PC-9 (cell line): ENCODE measurements at regions not wholly inside any gene's neighbourhood (a gene's known extent, or its start where the extent isn't known, plus 50 kb on each side); places are given as distances from the start of the nearest gene placed in this dataset.

Experiments used
- EZH2 ChIP-seq: fragments of 200-600 bp; sonication (generic); IDR thresholded peaks from 2 replicates; pipeline ENCODE4 v1.8.0; 2017; ENCODE audit warnings: antibody characterized with exemption, low read depth
- TF ChIP-seq, protein P1 (sequence below): fragments of 200-600 bp; sonication (generic); conservative IDR thresholded peaks from 2 replicates; pipeline ENCODE4 v1.6.1; 2017; ENCODE audit warnings: mixed run types, antibody characterized with exemption, mild to moderate bottlenecking, moderate library complexity

DNA sequence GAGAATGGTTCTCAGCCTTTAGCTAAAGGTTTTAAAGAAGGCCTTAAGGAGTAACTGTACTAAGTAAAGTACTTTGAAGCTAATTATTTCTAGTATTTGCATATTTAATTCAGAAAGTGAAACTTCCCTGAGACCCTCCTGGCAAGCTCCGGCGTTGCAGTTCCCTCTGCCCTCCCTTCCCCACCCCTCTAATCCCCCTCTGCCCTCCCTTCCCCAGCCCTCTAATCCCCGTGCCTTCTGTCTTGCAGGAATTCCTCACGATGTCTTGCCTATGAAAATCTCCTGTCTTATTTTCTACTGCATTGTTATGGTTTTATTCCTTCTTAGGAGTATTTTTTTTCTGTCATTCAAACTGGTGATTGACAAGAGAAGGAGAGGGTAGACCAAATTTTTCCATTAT, 236.9 kb downstream of the COL4A1 start:
- TF ChIP-seq EZH2, result no peak
- TF ChIP-seq, protein P1, sequence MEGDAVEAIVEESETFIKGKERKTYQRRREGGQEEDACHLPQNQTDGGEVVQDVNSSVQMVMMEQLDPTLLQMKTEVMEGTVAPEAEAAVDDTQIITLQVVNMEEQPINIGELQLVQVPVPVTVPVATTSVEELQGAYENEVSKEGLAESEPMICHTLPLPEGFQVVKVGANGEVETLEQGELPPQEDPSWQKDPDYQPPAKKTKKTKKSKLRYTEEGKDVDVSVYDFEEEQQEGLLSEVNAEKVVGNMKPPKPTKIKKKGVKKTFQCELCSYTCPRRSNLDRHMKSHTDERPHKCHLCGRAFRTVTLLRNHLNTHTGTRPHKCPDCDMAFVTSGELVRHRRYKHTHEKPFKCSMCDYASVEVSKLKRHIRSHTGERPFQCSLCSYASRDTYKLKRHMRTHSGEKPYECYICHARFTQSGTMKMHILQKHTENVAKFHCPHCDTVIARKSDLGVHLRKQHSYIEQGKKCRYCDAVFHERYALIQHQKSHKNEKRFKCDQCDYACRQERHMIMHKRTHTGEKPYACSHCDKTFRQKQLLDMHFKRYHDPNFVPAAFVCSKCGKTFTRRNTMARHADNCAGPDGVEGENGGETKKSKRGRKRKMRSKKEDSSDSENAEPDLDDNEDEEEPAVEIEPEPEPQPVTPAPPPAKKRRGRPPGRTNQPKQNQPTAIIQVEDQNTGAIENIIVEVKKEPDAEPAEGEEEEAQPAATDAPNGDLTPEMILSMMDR, result no peak
